ENCODE measurements at regions not wholly inside any gene's neighbourhood (a gene's known extent, or its start where the extent isn't known, plus 50 kb on each side); places are given as distances from the start of the nearest gene placed in this dataset.

DNA sequence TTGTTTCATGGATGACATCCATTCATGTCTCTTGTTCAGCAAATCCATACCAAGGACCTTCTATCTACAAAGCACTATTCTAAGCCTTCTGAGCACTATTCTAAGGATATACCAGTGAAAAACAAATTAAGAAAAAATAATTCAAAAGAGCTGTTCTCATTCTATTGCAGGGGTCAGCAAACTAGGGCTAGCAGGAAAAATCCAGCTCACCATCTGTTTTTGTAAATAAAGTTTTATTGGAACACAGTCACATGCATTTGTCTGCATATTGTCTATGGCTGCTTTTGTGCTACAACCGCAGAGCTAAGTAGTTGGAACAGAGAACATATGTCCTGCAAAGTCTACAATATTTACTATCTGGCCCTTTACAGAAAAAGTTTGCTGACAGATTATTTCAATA lies 222.7 kb upstream of the DYNLRB2 start:
- Histone ChIP-seq H3K4me1 (ENCODE audit: control insufficient read depth, insufficient read depth, low read length) (no peaks in the 10 kb centered on the region), H3K9me3 (ENCODE audit: control insufficient read depth, low read length) (no peaks in the 10 kb centered on the region), H3K4me3 (ENCODE audit: low read length) (no peak overlapping the region), H3K9ac (ENCODE audit: low read length) (no peak overlapping the region), H3K36me3 (ENCODE audit: control insufficient read depth, insufficient read depth, low read length) (no peaks in the 10 kb centered on the region), H3K27me3 (ENCODE audit: control insufficient read depth, insufficient read depth, low read length) (no peaks in the 10 kb centered on the region)

DNA sequence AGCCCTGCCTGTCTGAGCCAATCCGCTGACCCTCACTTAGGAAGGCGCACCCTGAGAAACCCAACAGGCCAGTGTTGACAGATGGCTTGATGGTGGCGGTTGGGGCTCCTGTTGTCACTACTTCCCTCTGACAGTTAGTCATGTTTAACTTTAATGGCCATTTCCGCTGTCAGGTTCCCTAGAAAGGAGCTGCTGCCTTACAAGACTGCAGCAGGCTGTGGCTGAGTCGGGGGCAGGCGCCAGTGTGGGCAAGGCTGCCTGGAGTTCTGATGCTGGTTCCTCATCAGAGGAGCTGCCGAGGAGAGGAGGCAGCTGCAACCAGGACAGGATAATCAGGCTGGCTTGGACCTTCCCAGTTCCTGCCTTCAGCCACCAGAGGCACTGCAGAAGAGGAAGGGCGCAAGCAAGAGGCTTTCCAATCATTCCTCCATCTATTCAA lies 223.2 kb upstream of the DYNLRB2 start:
- Histone ChIP-seq H3K27me3 (ENCODE audit: control insufficient read depth, insufficient read depth, low read length) (no peaks in the 10 kb centered on the region), H3K4me3 (ENCODE audit: low read length) (no peak overlapping the region), H3K4me1 (ENCODE audit: control insufficient read depth, insufficient read depth, low read length) (no peaks in the 10 kb centered on the region), H3K9ac (ENCODE audit: low read length) (no peak overlapping the region), H3K36me3 (ENCODE audit: control insufficient read depth, insufficient read depth, low read length) (no peaks in the 10 kb centered on the region), H3K9me3 (ENCODE audit: control insufficient read depth, low read length) (no peaks in the 10 kb centered on the region)

DNA sequence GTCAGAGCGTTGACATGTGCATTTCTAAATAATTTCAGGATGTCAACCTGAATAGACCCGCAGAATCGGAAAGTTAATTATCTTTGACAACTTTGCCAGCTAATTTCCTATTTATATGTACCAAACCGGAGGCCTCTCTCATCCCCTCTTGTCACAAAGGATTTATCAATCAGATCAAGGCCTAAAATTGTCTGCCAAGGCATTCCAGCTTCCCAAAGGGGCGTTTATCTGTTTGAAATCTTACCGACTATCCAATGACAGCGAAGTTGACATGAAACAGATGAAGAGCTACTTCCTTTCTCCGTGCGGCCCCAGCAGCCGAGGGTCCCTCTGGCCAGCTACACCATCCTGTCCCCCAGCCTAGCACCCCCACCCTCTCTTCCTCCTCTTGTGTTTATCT lies 223.7 kb upstream of the DYNLRB2 start:
- Histone ChIP-seq H3K4me3 (ENCODE audit: low read length) (no peak overlapping the region), H3K9ac (ENCODE audit: low read length) (no peak overlapping the region), H3K4me1 (ENCODE audit: control insufficient read depth, insufficient read depth, low read length) (no peaks in the 10 kb centered on the region), H3K36me3 (ENCODE audit: control insufficient read depth, insufficient read depth, low read length) (no peaks in the 10 kb centered on the region), H3K9me3 (ENCODE audit: control insufficient read depth, low read length) (no peaks in the 10 kb centered on the region), H3K27me3 (ENCODE audit: control insufficient read depth, insufficient read depth, low read length) (no peaks in the 10 kb centered on the region)

DNA sequence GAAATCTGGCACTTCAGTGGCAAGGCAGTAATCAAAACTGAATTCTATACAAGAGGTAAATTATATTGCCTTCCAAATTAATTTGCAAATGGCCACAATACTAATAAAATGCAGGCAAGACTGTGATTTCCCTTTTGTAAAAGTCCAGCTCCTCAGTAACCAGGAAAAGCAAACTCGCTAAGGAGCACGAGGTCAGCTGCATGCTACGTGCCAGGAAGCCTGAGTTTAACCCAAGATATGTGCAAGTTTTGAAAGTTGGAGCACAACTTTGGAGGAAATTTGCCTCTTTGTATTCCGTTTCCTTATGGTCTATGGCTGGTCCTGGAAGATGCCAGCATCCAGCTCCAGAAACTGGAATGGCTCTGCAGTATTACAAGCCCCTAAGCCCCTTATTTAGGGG lies 226.8 kb upstream of the DYNLRB2 start:
- no peaks in the 10 kb centered on the region for H3K4me1 ChIP-seq (ENCODE audit: control insufficient read depth, insufficient read depth, low read length)
- no peaks in the 10 kb centered on the region for H3K9me3 ChIP-seq (ENCODE audit: control insufficient read depth, low read length)
- no peak overlapping the region for H3K9ac ChIP-seq (ENCODE audit: low read length)
- H3K36me3 ChIP-seq (ENCODE audit: control insufficient read depth, insufficient read depth, low read length) = no peaks in the 10 kb centered on the region
- no peaks in the 10 kb centered on the region for H3K27me3 ChIP-seq (ENCODE audit: control insufficient read depth, insufficient read depth, low read length)
- no peak overlapping the region for H3K4me3 ChIP-seq (ENCODE audit: low read length)

DNA sequence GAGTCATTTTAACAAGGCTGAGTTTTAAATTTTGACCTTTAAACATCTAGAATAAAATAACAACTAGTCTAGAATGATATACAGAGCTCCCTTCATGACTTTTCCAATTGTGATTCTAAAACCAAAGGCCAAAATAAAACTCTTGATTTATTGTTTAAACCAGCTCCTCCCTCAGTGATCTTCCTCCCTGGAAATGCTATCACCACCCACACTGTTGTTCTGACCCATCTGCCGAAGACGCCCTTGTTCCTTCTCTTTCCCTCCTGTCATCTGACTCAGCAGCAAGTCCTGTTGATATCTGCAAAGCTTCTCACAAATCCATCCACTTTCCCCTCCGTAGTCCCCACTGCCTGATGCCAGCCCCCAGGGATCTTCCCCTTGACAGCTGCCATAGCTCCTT lies 231.6 kb upstream of the DYNLRB2 start:
- no peak overlapping the region for H3K9ac ChIP-seq (ENCODE audit: low read length)
- no peaks in the 10 kb centered on the region for H3K27me3 ChIP-seq (ENCODE audit: control insufficient read depth, insufficient read depth, low read length)
- H3K9me3 ChIP-seq (ENCODE audit: control insufficient read depth, low read length) = no peaks in the 10 kb centered on the region
- H3K4me1 ChIP-seq (ENCODE audit: control insufficient read depth, insufficient read depth, low read length) = no peaks in the 10 kb centered on the region
- no peak overlapping the region for H3K4me3 ChIP-seq (ENCODE audit: low read length)
- no peaks in the 10 kb centered on the region for H3K36me3 ChIP-seq (ENCODE audit: control insufficient read depth, insufficient read depth, low read length)

DNA sequence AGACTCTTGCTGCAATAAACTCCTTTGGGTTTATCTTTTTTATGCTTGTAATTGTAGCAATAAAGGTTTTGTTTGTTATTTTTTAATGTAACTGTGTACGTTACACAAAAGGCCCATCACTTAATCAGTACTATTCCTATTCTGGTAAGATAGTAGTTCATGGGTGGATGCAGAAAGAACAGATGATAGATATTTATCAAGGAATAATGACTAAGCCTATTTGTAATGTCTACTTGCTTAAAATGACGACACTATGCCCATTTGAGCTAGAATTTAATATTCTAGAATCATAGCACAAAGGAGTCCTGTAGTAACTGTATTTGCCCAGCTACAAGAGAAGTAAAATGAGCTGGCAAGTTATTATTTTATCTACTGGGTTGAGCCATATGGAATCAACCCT lies 235.4 kb upstream of the DYNLRB2 start:
- no peak overlapping the region for H3K9ac ChIP-seq (ENCODE audit: low read length)
- H3K27me3 ChIP-seq (ENCODE audit: control insufficient read depth, insufficient read depth, low read length) = no peaks in the 10 kb centered on the region
- H3K36me3 ChIP-seq (ENCODE audit: control insufficient read depth, insufficient read depth, low read length) = no peaks in the 10 kb centered on the region
- H3K4me1 ChIP-seq (ENCODE audit: control insufficient read depth, insufficient read depth, low read length) = no peaks in the 10 kb centered on the region
- no peak overlapping the region for H3K4me3 ChIP-seq (ENCODE audit: low read length)
- no peaks in the 10 kb centered on the region for H3K9me3 ChIP-seq (ENCODE audit: control insufficient read depth, low read length)

DNA sequence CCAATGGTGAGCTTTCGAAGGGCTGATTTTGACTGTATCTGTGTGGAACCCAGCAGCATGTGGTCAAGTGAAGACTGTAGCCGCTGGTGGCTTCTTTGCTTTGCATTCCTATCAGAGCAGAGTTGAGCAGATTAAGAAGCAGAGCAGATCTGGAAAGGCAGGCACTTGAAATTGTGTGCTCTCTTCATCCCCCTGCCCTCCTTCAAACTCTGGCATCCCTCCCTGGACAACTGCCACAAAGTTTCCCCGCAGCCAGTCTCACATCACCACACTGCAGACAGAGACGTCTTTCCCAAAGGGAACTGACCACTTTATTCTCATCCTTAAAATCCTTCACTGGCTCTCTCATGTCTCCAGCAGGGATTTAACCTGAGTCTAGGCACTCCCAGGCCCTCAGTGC lies 237.1 kb upstream of the DYNLRB2 start:
- peaks cover 8% of the 10 kb centered on the region for H3K4me1 ChIP-seq (ENCODE audit: control insufficient read depth, insufficient read depth, low read length)
- H3K36me3 ChIP-seq (ENCODE audit: control insufficient read depth, insufficient read depth, low read length) = no peaks in the 10 kb centered on the region
- no peaks in the 10 kb centered on the region for H3K27me3 ChIP-seq (ENCODE audit: control insufficient read depth, insufficient read depth, low read length)
- H3K9ac ChIP-seq (ENCODE audit: low read length) = no peak overlapping the region
- H3K4me3 ChIP-seq (ENCODE audit: low read length) = no peak overlapping the region
- no peaks in the 10 kb centered on the region for H3K9me3 ChIP-seq (ENCODE audit: control insufficient read depth, low read length)

DNA sequence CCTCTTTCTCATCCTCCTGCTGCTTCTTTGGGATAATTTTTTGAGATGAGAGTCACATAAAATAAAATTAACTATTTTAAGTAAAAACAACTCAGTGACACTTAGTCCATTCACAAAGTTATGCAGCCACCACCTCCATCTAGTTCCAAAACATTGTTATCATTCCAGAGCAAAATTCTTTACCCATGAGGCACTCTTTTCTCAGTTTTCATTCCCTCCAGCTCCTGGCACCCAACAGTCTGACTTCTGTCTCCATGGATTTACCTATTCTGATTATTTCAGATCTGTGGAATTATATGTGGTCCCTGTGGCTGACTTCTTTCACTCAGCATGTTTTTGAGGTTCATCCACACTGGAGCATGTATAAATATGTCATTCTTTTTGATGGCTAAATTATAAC lies 239.9 kb upstream of the DYNLRB2 start:
- H3K9ac ChIP-seq (ENCODE audit: low read length) = no peak overlapping the region
- no peak overlapping the region for H3K4me3 ChIP-seq (ENCODE audit: low read length)
- no peaks in the 10 kb centered on the region for H3K9me3 ChIP-seq (ENCODE audit: control insufficient read depth, low read length)
- no peaks in the 10 kb centered on the region for H3K36me3 ChIP-seq (ENCODE audit: control insufficient read depth, insufficient read depth, low read length)
- no peaks in the 10 kb centered on the region for H3K27me3 ChIP-seq (ENCODE audit: control insufficient read depth, insufficient read depth, low read length)
- H3K4me1 ChIP-seq (ENCODE audit: control insufficient read depth, insufficient read depth, low read length) = peaks cover 8% of the 10 kb centered on the region

DNA sequence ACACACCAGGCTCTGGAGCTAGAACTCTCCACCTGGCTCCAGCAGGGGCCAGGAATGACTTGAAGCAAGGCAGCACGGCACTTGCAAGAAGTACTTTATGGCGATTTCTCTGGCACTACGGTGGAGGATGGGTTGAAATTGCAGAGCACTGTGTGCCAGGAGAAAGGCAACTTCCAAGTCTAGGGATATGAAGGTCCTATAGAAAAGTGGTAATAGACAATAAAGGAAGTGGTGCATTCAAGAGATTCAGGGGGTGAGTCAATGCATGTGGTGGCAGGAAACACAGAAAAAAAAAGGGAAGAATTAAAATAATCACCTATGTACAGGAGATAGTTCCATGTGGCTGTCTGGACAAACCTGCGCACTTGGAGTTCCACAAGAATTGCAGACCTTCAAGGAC lies 240.3 kb upstream of the DYNLRB2 start:
- Histone ChIP-seq H3K4me3 (ENCODE audit: low read length) (no peak overlapping the region), H3K4me1 (ENCODE audit: control insufficient read depth, insufficient read depth, low read length) (peaks cover 8% of the 10 kb centered on the region), H3K9ac (ENCODE audit: low read length) (no peak overlapping the region), H3K9me3 (ENCODE audit: control insufficient read depth, low read length) (no peaks in the 10 kb centered on the region), H3K27me3 (ENCODE audit: control insufficient read depth, insufficient read depth, low read length) (no peaks in the 10 kb centered on the region), H3K36me3 (ENCODE audit: control insufficient read depth, insufficient read depth, low read length) (no peaks in the 10 kb centered on the region)

DNA sequence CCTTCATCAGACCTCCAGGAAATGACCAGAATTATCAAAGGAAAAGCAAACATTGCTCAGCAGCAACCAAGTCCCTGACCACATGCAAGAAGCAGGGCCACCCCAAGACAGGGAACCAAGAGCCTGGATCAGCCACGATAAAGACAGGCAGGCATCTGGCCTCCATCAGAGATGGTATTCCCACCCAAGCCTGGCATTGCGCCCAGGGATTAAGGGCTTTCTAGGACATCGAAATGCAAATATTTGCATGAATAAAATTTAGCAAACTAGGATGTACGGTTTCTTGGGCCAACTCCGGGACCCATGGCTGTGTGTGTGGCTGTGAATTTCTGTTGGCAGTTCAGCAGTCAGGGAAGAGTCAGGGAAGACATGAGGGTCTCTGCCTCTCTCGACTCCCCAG lies 241.4 kb upstream of the DYNLRB2 start:
- Histone ChIP-seq H3K9me3 (ENCODE audit: control insufficient read depth, low read length) (no peaks in the 10 kb centered on the region), H3K36me3 (ENCODE audit: control insufficient read depth, insufficient read depth, low read length) (no peaks in the 10 kb centered on the region), H3K4me1 (ENCODE audit: control insufficient read depth, insufficient read depth, low read length) (peaks cover 8% of the 10 kb centered on the region), H3K4me3 (ENCODE audit: low read length) (no peak overlapping the region), H3K27me3 (ENCODE audit: control insufficient read depth, insufficient read depth, low read length) (no peaks in the 10 kb centered on the region), H3K9ac (ENCODE audit: low read length) (no peak overlapping the region)

DNA sequence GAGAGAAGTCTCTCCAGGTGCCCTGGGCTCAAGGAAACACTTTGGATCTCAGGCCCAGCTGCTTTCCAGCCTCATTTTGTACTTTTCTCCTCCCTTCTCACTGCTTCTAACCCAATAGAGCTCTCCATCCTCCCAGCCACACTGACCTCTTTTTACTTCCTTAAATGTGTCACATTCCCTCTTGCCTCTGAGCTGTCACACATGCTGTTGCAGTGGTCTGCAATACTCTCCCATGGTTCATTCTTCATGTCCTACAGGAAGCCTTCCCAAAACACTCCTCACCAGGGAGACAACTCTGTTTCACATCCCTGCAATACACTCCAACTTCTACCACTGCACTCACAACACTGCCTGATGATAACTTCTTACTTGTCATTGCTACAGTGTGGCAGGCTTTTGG lies 242.1 kb upstream of the DYNLRB2 start:
- H3K36me3 ChIP-seq (ENCODE audit: control insufficient read depth, insufficient read depth, low read length) = no peaks in the 10 kb centered on the region

DNA sequence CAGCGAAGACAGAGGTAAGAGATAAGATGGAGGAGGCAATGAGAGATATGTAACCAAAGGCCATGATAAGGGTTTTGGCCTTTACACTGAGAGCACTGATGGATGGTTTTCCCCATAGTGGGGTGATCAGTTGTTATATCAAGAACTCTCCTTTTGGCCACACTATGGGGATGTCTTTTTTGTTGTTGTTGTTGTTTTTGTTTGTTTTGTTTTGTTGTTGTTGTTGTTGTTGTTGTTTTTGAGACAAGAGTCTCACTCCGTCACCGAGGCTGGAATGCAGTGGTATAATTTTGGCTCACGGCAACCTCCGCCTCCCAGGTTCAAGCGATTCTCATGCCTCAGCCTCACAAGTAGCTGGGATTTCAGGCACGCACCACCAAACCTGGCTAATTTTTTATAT lies 244.8 kb upstream of the DYNLRB2 start:
- Histone ChIP-seq H3K4me3 (ENCODE audit: low read length) (no peak overlapping the region), H3K27me3 (ENCODE audit: control insufficient read depth, insufficient read depth, low read length) (no peaks in the 10 kb centered on the region), H3K9ac (ENCODE audit: low read length) (no peak overlapping the region), H3K9me3 (ENCODE audit: control insufficient read depth, low read length) (no peaks in the 10 kb centered on the region), H3K36me3 (ENCODE audit: control insufficient read depth, insufficient read depth, low read length) (no peaks in the 10 kb centered on the region), H3K4me1 (ENCODE audit: control insufficient read depth, insufficient read depth, low read length) (peaks cover 8% of the 10 kb centered on the region)

More for the DNA sequence above, 242.1 kb upstream of the DYNLRB2 start:
- Histone ChIP-seq H3K4me3 (ENCODE audit: low read length) (no peak overlapping the region), H3K27me3 (ENCODE audit: control insufficient read depth, insufficient read depth, low read length) (no peaks in the 10 kb centered on the region), H3K4me1 (ENCODE audit: control insufficient read depth, insufficient read depth, low read length) (peaks cover 8% of the 10 kb centered on the region), H3K9ac (ENCODE audit: low read length) (no peak overlapping the region), H3K9me3 (ENCODE audit: control insufficient read depth, low read length) (no peaks in the 10 kb centered on the region)

DNA sequence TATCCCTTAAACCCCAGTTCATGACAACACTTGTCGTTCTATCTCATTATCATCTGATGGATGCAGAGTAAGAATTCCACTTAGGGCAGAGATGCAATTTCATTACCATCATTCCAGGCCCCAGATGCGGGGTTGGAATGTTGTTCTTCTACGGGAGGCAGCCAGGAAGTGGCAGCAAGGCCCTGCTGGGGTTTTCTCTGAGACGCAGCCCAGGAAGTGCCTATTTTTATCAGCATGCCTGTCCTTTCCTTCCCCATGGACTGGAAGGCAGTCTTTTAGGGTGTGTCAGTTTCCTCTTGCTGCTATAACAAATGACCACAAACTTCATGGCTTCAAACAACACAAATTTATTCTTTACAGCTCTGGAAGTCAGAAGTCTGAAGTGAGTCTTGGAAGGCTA lies 246.6 kb upstream of the DYNLRB2 start:
- H3K27me3 ChIP-seq (ENCODE audit: control insufficient read depth, insufficient read depth, low read length) = no peaks in the 10 kb centered on the region
- no peaks in the 10 kb centered on the region for H3K9me3 ChIP-seq (ENCODE audit: control insufficient read depth, low read length)
- H3K4me3 ChIP-seq (ENCODE audit: low read length) = no peak overlapping the region
- H3K9ac ChIP-seq (ENCODE audit: low read length) = no peak overlapping the region
- no peaks in the 10 kb centered on the region for H3K36me3 ChIP-seq (ENCODE audit: control insufficient read depth, insufficient read depth, low read length)
- H3K4me1 ChIP-seq (ENCODE audit: control insufficient read depth, insufficient read depth, low read length) = peaks cover 2% of the 10 kb centered on the region

Measured in mucosa of stomach (tissue), 1 donor.